ENCODE measurements at regions not wholly inside any gene's neighbourhood (a gene's known extent, or its start where the extent isn't known, plus 50 kb on each side); places are given as distances from the start of the nearest gene placed in this dataset.

- TF ChIP-seq CTCF (IDR thresholded peaks at IDR 0.05; ENCODE audit: insufficient read depth, low read length) = no peak
- TF ChIP-seq GABPA (IDR thresholded peaks at IDR 0.05; ENCODE audit: low read depth) = no peak
Measured at GRCh38 chr3:124076235-124076634, 84.3 kb upstream of the ROPN1 start.
